ENCODE measurements at regions not wholly inside any gene's neighbourhood (a gene's known extent, or its start where the extent isn't known, plus 50 kb on each side); places are given as distances from the start of the nearest gene placed in this dataset.

DNA sequence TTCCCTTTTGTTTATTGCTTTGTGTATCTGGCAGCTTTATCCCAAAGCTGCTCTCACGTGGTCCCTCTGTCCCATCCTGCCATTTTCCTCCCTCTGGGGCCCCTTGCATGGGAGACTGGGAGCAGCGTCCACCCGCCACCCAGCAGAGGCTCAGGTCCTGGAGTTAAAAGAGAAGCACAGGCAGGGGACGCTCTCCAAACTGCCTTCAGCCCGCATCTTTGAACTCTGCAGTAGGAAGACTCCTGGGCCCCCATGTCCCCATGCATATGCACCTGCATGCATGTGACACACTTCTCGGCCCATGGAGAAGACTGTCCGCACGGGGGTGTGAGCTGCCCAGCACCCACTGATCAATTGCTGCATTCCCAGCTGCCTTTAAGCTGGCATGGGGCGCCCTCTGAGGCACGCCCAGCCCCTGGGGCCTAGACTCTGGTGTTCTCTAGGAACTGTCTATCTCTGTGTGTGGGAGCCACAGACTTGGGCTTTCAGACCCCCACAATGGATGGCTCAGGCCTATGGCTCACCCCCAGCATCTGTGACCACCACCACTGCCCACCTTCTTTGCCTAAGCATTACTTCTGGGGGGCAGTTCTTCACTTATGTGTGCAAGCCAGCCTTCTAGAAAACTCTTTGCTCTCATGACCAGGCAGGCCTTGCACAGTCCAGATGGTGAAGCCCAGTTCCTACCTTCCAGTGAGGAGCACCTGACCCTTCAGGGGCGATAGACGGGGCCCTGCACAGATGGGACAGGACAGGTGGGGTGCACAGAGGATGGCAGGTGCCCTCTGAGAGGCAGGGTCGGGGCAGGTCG, 96.1 kb upstream of the DIO3 start:
- Histone ChIP-seq H3K9me3 (replicated peaks; ENCODE audit: insufficient read depth, low read length) (no peaks in the 10 kb centered on the region), H3F3A (ENCODE audit: insufficient read depth, low read length) (no peaks in the 10 kb centered on the region), H3K27ac (ENCODE audit: low read length) (no peak overlapping the region), H3K4me3 (ENCODE audit: low read length) (no peak overlapping the region), H3K36me3 (replicated peaks; ENCODE audit: insufficient read depth, low read length) (no peaks in the 10 kb centered on the region), H3K9me2 (replicated peaks; ENCODE audit: insufficient read depth, low read length) (no peaks in the 10 kb centered on the region), H2AFZ (ENCODE audit: low read length) (no peak overlapping the region), H3K4me1 (ENCODE audit: low read length) (no peaks in the 10 kb centered on the region), H3K9ac (ENCODE audit: low read length) (no peak overlapping the region), H3K27me3 (replicated peaks; ENCODE audit: insufficient read depth, low read length) (peaks cover 19% of the 10 kb centered on the region), H4K20me1 (ENCODE audit: insufficient read depth, low read length) (no peaks in the 10 kb centered on the region), H3K4me2 (ENCODE audit: low read depth, low read length) (no peak overlapping the region), H3K79me2 (ENCODE audit: low read length) (no peaks in the 10 kb centered on the region)
- TF ChIP-seq EZH2phosphoT487 (IDR thresholded peaks at IDR 0.05; ENCODE audit: low read length) (no peak), EZH2 (optimal IDR thresholded peaks at IDR 0.05; ENCODE audit: low read depth, low read length) (no peak)
- TF ChIP-seq, protein P1, sequence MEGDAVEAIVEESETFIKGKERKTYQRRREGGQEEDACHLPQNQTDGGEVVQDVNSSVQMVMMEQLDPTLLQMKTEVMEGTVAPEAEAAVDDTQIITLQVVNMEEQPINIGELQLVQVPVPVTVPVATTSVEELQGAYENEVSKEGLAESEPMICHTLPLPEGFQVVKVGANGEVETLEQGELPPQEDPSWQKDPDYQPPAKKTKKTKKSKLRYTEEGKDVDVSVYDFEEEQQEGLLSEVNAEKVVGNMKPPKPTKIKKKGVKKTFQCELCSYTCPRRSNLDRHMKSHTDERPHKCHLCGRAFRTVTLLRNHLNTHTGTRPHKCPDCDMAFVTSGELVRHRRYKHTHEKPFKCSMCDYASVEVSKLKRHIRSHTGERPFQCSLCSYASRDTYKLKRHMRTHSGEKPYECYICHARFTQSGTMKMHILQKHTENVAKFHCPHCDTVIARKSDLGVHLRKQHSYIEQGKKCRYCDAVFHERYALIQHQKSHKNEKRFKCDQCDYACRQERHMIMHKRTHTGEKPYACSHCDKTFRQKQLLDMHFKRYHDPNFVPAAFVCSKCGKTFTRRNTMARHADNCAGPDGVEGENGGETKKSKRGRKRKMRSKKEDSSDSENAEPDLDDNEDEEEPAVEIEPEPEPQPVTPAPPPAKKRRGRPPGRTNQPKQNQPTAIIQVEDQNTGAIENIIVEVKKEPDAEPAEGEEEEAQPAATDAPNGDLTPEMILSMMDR (IDR thresholded peaks at IDR 0.05; ENCODE audit: low read length), result no peak
- DNase-seq, result no peak

DNA sequence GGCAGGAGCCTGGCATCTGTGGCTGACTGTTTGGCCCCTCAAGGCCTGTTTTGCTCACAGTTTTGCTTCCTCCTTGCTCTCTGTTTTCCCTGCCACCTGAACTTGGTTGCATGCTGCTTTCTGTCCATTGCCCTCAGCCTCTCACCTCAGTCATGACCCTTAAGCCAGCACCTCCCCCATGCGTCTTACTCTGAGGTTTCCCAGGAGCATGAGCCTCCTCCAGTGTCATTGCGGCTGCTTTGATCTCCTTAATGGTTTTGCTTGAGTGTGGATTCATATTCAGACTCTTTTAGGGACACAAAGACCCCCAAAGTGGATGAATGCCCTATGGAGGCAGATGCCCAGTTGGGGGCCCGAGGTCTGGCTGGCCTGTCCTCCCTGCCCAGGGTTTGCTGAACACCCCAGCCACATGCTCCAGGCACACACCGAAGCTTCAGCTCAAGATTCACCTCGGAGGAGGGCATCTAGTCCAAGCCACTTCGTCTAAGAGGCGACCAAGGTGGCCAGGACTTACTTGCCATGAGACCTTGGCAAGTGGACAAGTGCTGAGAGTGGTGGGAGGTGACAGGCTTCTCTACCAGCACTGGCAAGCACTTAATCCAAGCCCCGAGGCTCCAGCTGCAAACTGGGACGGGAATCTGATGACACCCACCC, 95.4 kb upstream of the DIO3 start:
- Histone ChIP-seq H3K27ac (ENCODE audit: low read length) (no peak overlapping the region), H4K20me1 (ENCODE audit: insufficient read depth, low read length) (no peaks in the 10 kb centered on the region), H2AFZ (ENCODE audit: low read length) (no peak overlapping the region), H3K4me1 (ENCODE audit: low read length) (no peaks in the 10 kb centered on the region), H3K9me2 (replicated peaks; ENCODE audit: insufficient read depth, low read length) (no peaks in the 10 kb centered on the region), H3K36me3 (replicated peaks; ENCODE audit: insufficient read depth, low read length) (no peaks in the 10 kb centered on the region), H3K79me2 (ENCODE audit: low read length) (no peaks in the 10 kb centered on the region), H3K4me2 (ENCODE audit: low read depth, low read length) (no peak overlapping the region), H3K27me3 (replicated peaks; ENCODE audit: insufficient read depth, low read length) (peaks cover 12% of the 10 kb centered on the region), H3K4me3 (ENCODE audit: low read length) (no peak overlapping the region), H3K9me3 (replicated peaks; ENCODE audit: insufficient read depth, low read length) (no peaks in the 10 kb centered on the region), H3K9ac (ENCODE audit: low read length) (no peak overlapping the region), H3F3A (ENCODE audit: insufficient read depth, low read length) (no peaks in the 10 kb centered on the region)
- DNase-seq, result no peak
- TF ChIP-seq EZH2 (optimal IDR thresholded peaks at IDR 0.05; ENCODE audit: low read depth, low read length) (no peak), EZH2phosphoT487 (IDR thresholded peaks at IDR 0.05; ENCODE audit: low read length) (no peak)
- TF ChIP-seq, protein P1 (IDR thresholded peaks at IDR 0.05; ENCODE audit: low read length), result no peak

DNA sequence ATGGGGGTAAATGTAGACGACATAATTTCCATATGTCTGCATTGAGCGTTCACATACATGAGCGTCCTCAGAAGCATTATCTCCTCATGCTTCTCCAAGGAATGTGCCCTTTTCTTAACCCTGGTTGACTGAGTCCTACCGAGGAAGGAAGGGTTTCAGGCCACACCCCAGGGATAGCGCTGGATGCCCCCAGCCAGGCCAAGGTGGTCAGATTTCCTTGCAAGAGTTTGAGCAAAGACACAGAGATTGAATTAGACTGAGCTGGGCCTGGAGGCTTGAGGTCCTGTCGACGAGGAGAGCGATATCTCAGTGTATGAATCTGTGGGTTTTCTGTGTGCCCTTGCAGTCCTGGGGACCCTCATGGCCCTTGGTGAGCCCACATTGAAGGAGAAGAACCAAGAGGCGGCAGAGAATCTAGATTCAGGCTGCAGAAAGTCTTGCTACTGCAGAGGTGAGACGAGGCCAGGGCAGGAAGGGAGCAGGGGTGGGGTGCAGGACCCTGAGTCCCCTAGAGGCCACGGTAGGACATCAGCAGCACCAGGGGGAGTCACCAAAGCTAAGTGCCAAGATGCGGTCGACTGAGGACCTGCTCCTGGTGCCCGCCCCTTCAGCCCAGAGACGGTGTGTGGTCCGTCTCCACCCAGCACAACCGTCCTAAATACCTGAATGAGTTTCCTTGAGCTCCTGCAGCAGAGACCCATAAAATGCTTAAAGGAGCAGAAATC, 94.7 kb upstream of the DIO3 start:
- Histone ChIP-seq H3K79me2 (ENCODE audit: low read length) (no peaks in the 10 kb centered on the region), H2AFZ (ENCODE audit: low read length) (no peak overlapping the region), H3K9ac (ENCODE audit: low read length) (no peak overlapping the region), H3K9me3 (replicated peaks; ENCODE audit: insufficient read depth, low read length) (no peaks in the 10 kb centered on the region), H3K27ac (ENCODE audit: low read length) (no peak overlapping the region), H3K27me3 (replicated peaks; ENCODE audit: insufficient read depth, low read length) (peaks cover 10% of the 10 kb centered on the region), H3K4me2 (ENCODE audit: low read depth, low read length) (no peak overlapping the region), H3F3A (ENCODE audit: insufficient read depth, low read length) (no peaks in the 10 kb centered on the region), H3K9me2 (replicated peaks; ENCODE audit: insufficient read depth, low read length) (no peaks in the 10 kb centered on the region), H3K4me3 (ENCODE audit: low read length) (no peak overlapping the region), H3K4me1 (ENCODE audit: low read length) (no peaks in the 10 kb centered on the region), H4K20me1 (ENCODE audit: insufficient read depth, low read length) (no peaks in the 10 kb centered on the region), H3K36me3 (replicated peaks; ENCODE audit: insufficient read depth, low read length) (no peaks in the 10 kb centered on the region)
- TF ChIP-seq EZH2 (optimal IDR thresholded peaks at IDR 0.05; ENCODE audit: low read depth, low read length) (no peak), EZH2phosphoT487 (IDR thresholded peaks at IDR 0.05; ENCODE audit: low read length) (no peak)
- TF ChIP-seq, protein P1 (IDR thresholded peaks at IDR 0.05; ENCODE audit: low read length), result no peak
- DNase-seq, result no peak

All from MM.1S (cell line).